Muscle of arm (tissue), 1 donor: ENCODE measurements at regions not wholly inside any gene's neighbourhood (a gene's known extent, or its start where the extent isn't known, plus 50 kb on each side); places are given as distances from the start of the nearest gene placed in this dataset.
A peak's percentile ranks its signal among the peaks of the same experiment; 100 is the strongest.
"Not testable (repeated sequence)": the region's sequence is repeated elsewhere in the genome, so short reads cannot be mapped to it uniquely, and the experiment has no call there.

Source experiments
- DNase-seq: peaks from one replicate; pipeline ENCODE4 v3.0.0-alpha.2; 2013

- DNase-seq = no peak
Observed at GRCh38 chr6:159522877-159523547, 170.0 kb downstream of the SOD2 start.

- no peak for DNase-seq
Observed at GRCh38 chr6:159521962-159522361, 171.1 kb downstream of the SOD2 start.

DNA sequence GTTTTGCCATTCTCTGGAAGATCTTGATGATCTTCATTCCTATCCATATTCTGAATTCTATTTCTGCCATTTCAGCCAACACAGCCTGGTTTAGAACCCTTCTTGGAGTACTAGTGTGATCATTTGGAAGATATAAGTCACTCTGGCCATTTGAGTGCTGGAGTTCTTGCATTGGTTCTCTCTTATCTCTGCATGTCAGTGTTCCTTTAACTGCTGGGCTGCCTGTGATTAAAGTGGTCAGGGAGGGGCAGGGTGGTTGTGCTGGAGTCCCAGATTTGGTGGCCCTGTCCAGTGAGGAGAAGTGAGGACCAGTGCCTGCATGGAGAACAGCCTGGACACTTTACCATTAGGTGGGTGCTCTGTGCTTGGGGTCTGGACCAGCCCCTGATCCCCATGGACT, 173.0 kb downstream of the SOD2 start:
- no peak for DNase-seq

DNA sequence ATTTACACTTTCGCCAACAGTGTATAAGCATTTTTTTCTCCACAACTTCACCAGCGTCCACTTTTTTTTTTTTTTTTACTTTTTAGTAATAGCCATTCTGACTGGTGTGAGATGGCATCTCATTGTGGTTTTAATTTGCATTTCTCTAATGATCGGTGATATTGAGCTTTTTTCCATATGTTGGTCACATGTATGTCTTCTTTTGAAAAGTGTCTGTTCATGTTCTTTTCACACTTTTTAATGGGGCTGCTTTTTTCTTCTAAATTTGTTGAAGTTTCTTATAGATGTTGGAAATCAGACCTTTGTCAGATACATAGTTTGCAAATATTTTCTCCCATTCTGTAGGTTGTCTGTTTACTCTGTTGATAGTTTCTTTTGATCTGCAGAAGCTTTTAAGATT, 177.2 kb downstream of the SOD2 start:
- DNase-seq = not testable (repeated sequence)

- no peak for DNase-seq
Observed at GRCh38 chr6:159513914-159514313, 179.1 kb downstream of the SOD2 start.

GRCh38 chr6:159513074-159513720, 179.8 kb downstream of the SOD2 start:
- no peak for DNase-seq

DNA sequence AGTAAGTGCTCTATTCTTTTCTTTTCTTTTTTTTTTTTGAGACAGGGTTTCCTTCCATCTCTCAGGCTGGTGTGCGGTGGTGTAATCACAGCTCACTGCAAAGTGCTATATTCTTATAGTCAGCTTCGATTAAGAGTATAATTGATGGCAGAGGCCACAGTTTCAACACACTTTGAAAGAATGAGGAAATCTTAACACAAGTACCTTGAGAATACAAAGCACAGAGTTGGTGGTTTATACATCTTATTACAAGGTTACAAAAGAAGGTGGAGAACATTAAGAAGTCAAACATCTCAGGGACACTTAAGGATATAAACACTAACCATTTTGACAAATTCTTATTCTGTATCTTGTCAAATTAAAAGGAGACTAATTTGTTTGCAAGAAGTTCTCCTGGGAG, 180.5 kb downstream of the SOD2 start:
- DNase-seq = no peak

DNA sequence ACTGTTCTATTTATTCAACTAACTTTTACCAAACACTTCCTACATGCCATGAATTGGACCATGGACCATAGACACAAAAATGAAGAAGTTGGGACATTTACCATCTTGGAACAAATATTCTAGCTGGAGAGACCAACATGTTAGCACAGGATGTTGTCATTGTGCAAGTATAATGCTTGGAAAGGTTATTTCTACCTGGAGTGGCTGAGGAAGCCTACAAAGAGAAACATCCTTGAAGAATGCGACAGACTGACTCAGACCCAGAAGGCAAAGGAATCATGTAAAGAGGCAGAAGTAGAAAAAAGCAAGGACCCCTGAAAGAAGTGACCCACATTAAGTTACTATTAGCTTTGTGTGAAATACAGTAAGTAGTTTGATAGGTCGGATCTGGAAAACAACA, 180.9 kb downstream of the SOD2 start:
- DNase-seq = no peak

DNA sequence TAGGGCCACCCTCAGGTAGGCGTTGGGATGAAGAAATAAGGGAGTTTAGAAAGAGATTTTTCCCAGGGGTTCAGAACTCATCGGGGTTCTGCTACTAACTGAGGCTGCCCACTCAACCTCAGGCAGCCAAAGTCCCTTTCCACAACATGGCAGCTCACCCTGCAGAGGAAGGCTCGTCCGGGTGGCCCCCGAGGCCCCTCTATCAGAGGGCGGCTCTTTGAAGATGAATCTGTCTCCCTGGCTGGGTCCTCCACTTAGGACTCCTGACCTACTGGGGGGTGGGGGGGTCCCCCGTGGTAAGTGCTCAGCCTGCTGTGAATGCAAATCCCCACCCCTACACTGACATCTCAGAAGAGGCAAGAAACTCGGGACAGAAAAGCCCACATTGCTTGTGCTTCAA, 182.9 kb downstream of the SOD2 start:
- DNase-seq = no peak

DNA sequence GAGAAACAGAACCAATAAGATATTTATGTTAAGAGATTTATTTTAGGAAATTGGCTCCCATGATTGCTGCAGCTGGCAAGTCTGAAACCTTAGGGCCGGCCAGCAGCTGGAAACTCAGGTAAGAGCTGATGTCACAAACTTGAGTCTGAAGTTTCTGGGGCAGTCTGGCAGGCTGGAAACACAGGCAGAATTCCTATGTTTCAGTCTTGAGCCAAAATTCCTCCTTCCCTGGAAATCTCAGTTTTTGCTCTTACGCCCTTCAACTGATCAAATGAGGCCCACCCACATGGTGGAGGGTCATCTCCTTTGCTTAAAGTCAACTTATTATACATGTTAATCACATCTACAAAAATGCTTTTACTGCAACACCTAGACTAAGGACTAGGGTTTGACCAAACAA, 184.1 kb downstream of the SOD2 start:
- no peak for DNase-seq

- no peak for DNase-seq
Observed at GRCh38 chr6:159506048-159506447, 187.0 kb downstream of the SOD2 start.

- DNase-seq = peak; percentile 88
Observed at GRCh38 chr6:159505140-159505922, 187.7 kb downstream of the SOD2 start.

DNA sequence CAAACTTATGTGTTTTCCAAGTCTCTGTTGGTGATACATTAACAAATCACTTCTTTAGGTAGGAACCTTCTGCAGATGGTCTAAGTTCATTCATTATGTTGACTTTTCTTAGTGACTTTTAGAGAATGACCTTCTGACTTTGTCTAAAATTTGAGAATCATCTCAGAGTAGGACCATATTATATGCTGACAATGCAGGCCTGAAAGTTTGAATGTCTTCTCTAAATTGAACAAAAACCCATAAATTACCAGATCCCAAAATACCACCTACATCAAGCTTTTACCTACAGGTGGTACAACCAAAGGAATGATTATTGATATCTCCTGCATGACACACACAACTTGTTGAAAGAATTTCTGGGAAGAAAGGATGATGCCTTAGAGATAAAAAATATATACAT, 191.5 kb downstream of the SOD2 start:
- DNase-seq = no peak

DNA sequence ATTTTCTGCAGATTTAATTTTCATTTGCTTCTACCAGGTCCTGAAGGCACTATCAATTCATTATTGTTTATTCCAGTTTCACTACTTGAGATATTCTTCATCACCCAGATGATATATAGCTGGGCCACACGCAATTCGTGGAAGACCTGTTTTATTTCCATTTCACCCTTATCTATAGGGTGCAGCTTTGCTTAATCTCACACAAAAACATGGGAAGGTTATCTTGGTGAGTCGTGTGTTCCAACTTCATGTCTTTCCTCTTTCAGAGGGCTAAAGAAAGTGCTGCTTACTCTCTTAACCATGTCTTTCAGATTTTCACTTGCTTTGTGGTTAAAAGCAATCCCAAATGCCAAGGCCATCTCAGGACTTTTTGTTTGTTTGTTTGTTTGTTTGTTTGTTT, 194.0 kb downstream of the SOD2 start:
- DNase-seq = no peak

DNA sequence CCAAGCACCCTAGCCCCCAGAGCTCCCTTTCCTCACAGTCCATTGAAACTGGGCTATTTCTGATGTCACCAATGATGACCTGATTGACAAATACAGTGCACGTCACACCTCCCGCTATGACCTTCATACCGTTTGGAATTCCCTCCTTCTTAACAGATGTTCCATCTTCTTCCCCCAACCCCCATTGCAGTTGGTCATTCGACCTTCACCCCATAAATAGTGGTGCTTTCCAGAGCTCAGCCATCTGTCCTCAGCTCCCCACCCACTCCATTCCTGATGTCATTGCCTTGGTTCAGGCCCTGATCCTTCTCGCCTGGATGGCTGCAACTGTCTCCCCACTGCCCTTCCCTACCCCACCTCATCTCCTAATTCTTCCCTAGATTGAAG, 198.5 kb downstream of the SOD2 start:
- DNase-seq = no peak

GRCh38 chr6:159493898-159494585, 199.0 kb downstream of the SOD2 start:
- DNase-seq = peak; percentile 93

GRCh38 chr6:159493231-159493897, 199.7 kb downstream of the SOD2 start:
- peak; percentile 74 for DNase-seq

DNA sequence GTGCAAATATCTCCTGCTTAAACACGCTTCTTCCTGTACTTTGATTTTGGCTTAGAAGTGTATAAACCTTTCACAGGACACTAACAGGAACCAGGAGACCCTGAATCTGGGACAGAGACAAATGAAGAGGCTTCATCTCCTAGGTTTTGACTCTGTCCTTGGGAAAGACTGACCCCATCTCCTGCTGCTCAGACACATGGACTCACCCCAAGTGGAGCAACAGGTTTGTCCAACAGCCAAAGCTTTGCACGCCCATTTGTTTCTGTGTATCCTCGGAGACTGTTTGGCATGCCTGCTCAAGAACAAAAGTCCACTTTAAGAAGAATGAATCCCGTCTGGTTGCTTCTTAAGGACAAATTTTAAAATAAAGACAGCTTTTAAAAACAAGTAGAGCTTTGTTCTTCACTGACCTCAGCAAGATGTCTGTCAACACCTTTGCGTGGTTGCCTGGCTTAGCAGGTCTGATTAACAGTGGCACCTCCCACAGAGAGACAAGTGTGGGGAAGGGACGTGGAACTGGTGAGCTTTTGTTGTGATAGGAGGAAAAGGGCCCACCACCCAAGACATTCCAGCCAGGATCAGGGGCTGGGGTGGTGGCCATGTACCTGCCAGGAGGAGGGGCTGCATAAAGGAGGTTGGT, 202.6 kb downstream of the SOD2 start:
- DNase-seq = peak; percentile 65

DNA sequence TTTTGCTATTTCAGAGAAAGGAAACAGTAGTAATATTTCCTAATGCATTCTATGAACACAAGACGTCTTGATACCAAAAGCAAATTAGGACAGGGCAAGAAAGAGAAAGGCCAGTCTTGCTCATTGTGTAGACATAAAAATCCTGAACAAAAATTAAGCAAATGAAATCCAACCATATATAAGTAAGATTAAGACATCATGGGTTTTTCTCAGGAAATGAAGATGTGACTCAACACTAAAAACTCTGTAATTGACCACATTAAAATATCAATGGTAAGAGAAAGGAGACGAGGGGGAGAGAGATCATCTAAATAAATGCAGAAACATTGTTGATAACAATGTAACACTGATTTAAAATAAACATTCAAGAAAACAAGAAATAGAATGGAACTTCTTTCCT, 205.4 kb downstream of the SOD2 start:
- DNase-seq = no peak

- DNase-seq = no peak
Observed at GRCh38 chr6:159483259-159483658, 209.8 kb downstream of the SOD2 start.

DNA sequence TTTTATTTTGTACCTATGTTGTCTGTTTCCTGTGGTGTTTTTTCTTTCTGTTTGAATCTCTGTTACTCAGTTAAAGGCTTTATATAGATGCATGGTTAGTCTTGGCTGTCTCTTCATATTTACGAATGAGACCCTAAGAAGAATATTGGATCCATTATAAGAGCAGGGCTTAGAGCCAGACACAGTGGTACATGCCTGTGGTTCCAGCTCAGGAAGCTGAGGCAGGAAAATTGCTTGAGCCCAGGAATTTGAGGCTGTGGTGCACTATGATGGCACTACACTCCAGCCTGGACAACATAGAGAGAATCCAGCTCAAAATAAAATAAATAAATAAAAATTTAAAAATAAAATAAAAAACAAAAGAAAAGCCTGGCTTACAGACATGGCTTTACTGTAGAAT, 211.1 kb downstream of the SOD2 start:
- no peak for DNase-seq
